Panc1 (cell line): ENCODE measurements at regions not wholly inside any gene's neighbourhood (a gene's known extent, or its start where the extent isn't known, plus 50 kb on each side); places are given as distances from the start of the nearest gene placed in this dataset.

Experiments used
- TCF7L2 ChIP-seq: IDR thresholded peaks from 2 replicates; pipeline ENCODE4 v1.6.1; 2011; ENCODE audit warnings: mild to moderate bottlenecking, low read depth, low read length, inconsistent platforms
- TF ChIP-seq, protein P1 (sequence below): fragments of 450-650 bp; IDR thresholded peaks from 2 replicates; pipeline ENCODE4 v1.5.1; 2017; ENCODE audit warnings: mild to moderate bottlenecking

DNA sequence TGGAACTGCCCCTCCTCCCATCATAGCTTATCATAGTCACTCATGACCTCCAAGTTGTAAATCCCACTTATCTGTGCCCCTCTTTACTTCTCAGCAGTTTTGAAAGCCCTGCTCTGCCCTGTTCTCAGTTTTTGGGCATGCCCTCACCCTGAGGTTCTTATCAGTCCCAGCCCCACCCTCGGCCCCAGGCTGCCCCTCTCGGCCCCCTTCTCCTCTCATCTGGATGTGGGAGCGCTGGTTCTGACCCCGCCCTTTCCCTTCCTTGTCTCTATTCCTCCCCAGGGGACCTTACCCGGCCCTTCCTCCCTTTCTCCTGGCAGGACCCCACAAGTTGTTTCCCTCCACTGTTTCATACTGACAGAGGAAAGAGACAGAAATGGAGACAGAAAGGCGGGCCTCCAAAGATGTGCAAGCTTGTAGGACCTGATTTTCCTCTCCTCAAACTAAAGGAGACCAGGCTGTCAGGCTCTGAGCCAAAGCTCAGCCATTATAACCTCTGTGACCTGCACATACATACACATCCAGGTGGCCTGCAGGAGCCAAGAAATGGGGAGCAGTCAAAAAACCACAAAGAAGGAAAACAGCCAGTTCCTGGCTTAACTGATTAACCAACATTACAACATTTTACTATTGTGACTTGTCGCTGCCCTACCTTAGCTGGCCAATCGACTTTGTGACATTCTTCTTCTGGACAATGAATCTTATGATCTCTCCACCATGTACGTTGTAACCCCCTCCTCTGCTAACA is 171.0 kb upstream of the HS6ST1 start:
- TF ChIP-seq, protein P1, sequence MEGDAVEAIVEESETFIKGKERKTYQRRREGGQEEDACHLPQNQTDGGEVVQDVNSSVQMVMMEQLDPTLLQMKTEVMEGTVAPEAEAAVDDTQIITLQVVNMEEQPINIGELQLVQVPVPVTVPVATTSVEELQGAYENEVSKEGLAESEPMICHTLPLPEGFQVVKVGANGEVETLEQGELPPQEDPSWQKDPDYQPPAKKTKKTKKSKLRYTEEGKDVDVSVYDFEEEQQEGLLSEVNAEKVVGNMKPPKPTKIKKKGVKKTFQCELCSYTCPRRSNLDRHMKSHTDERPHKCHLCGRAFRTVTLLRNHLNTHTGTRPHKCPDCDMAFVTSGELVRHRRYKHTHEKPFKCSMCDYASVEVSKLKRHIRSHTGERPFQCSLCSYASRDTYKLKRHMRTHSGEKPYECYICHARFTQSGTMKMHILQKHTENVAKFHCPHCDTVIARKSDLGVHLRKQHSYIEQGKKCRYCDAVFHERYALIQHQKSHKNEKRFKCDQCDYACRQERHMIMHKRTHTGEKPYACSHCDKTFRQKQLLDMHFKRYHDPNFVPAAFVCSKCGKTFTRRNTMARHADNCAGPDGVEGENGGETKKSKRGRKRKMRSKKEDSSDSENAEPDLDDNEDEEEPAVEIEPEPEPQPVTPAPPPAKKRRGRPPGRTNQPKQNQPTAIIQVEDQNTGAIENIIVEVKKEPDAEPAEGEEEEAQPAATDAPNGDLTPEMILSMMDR, result no peak
- no peak for TF ChIP-seq TCF7L2
